HEK293 (cell line): ENCODE measurements at regions not wholly inside any gene's neighbourhood (a gene's known extent, or its start where the extent isn't known, plus 50 kb on each side); places are given as distances from the start of the nearest gene placed in this dataset.

ENCODE experiments used
- CTCF ChIA-PET: fragments of 350-600 bp; formaldehyde crosslinking; extraction: SDS; loops from one replicate; lab custom pipeline; 2021; ENCODE audit warnings: antibody characterized with exemption; lab: Yijun Ruan, JAX
- POLR2A ChIA-PET: fragments of 300-600 bp; formaldehyde crosslinking; extraction: SDS; loops from one replicate; lab custom pipeline; 2020; ENCODE audit warnings: antibody characterized with exemption, inconsistent platforms; lab: Yijun Ruan, JAX
- H3K27ac ChIP-seq: fragments of 200-500 bp; sonication (Bioruptor generic); 2 replicates; pipeline ENCODE4 v1.5.1; 2014; ENCODE audit warnings: low read depth, low read length, control low read depth, inconsistent platforms; ENCODE audit errors: extremely low read depth
- H3K36me3 ChIP-seq, 2 experiments: fragments of 200-500 bp in 1 of 2; sonication (Bioruptor generic) in 1 of 2; 1 replicate in 1 of 2; 2 replicates in 1 of 2; pipeline ENCODE4 v1.5.1; 2014 to 2017; ENCODE audit warnings: inconsistent platforms in 2 of 2, low read length in 2 of 2; ENCODE audit not compliant: control insufficient read depth in 2 of 2, insufficient read depth in 1 of 2
- H3K4me1 ChIP-seq: fragments of 200-500 bp; sonication (Bioruptor generic); 2 replicates; pipeline ENCODE4 v1.5.1; 2014; ENCODE audit warnings: mild to moderate bottlenecking, low read length, inconsistent platforms; ENCODE audit not compliant: control insufficient read depth, insufficient read depth
- H3K4me3 ChIP-seq: 2 replicates; pipeline ENCODE4 v1.5.1; 2011; ENCODE audit warnings: low read depth, mild to moderate bottlenecking, control low read depth, low read length, moderate library complexity
- H3K9me3 ChIP-seq: fragments of 200-500 bp; sonication (Bioruptor generic); 2 replicates; pipeline ENCODE4 v1.5.1; 2014; ENCODE audit warnings: low read depth, low read length, inconsistent platforms; ENCODE audit not compliant: control insufficient read depth, insufficient read depth
- KLF16 ChIP-seq: fragments of 450-650 bp; formaldehyde crosslinking; IDR thresholded peaks from 2 replicates; pipeline ENCODE4 v1.5.1; 2017; ENCODE audit warnings: missing biosample characterization, missing genetic modification characterization
- PATZ1 ChIP-seq: fragments of 450-650 bp; formaldehyde crosslinking; IDR thresholded peaks from 2 replicates; pipeline ENCODE4 v1.5.1; 2016; ENCODE audit warnings: missing biosample characterization, missing genetic modification characterization
- TCF7L2 ChIP-seq: IDR thresholded peaks from 2 replicates; pipeline ENCODE4 v1.6.1; 2011; ENCODE audit warnings: low read depth, mild to moderate bottlenecking, inconsistent platforms, low read length, moderate library complexity, borderline replicate concordance
- ZFP41 ChIP-seq: fragments of 450-650 bp; formaldehyde crosslinking; IDR thresholded peaks from 2 replicates; pipeline ENCODE4 v1.5.1; 2016; ENCODE audit warnings: missing biosample characterization, missing genetic modification characterization, borderline replicate concordance
- ZNF133 ChIP-seq: fragments of 450-650 bp; formaldehyde crosslinking; IDR thresholded peaks from 2 replicates; pipeline ENCODE4 v1.5.1; 2016; ENCODE audit warnings: missing biosample characterization, missing genetic modification characterization
- ZNF18 ChIP-seq: fragments of 450-650 bp; formaldehyde crosslinking; IDR thresholded peaks from 2 replicates; pipeline ENCODE4 v1.5.1; 2016; ENCODE audit warnings: missing biosample characterization, missing genetic modification characterization
- ZNF184 ChIP-seq: fragments of 450-650 bp; IDR thresholded peaks from 2 replicates; pipeline ENCODE4 v1.5.1; 2018; ENCODE audit warnings: missing biosample characterization, mild to moderate bottlenecking, missing genetic modification characterization
- ZNF274 ChIP-seq, 2 experiments: fragments of 200-500 bp in 1 of 2; fragments of 450-650 bp in 1 of 2; sonication (Bioruptor generic) in 1 of 2; formaldehyde crosslinking in 1 of 2; IDR thresholded peaks; 2 replicates each; pipeline versions ENCODE4 v1.5.1 to v1.6.1; 2014 to 2016; ENCODE audit warnings: borderline replicate concordance in 1 of 2, inconsistent platforms in 1 of 2, low read length in 1 of 2, missing biosample characterization in 1 of 2, missing genetic modification characterization in 1 of 2
- ZNF292 ChIP-seq: fragments of 450-650 bp; formaldehyde crosslinking; IDR thresholded peaks from 2 replicates; pipeline ENCODE4 v1.5.1; 2016; ENCODE audit warnings: low read depth, missing biosample characterization, missing genetic modification characterization, borderline replicate concordance
- ZNF561 ChIP-seq: fragments of 450-650 bp; IDR thresholded peaks from 2 replicates; pipeline ENCODE4 v1.5.1; 2018; ENCODE audit warnings: missing biosample characterization, missing genetic modification characterization, borderline replicate concordance
- ZNF600 ChIP-seq: fragments of 450-650 bp; formaldehyde crosslinking; IDR thresholded peaks from 2 replicates; pipeline ENCODE4 v1.5.1; 2016; ENCODE audit warnings: missing biosample characterization, missing genetic modification characterization
- ZNF621 ChIP-seq: fragments of 450-650 bp; formaldehyde crosslinking; IDR thresholded peaks from 2 replicates; pipeline ENCODE4 v1.5.1; 2017; ENCODE audit warnings: missing biosample characterization, missing genetic modification characterization
- ZNF658 ChIP-seq: fragments of 450-650 bp; formaldehyde crosslinking; IDR thresholded peaks from 2 replicates; pipeline ENCODE4; 2016; ENCODE audit warnings: missing biosample characterization, missing genetic modification characterization
- ZNF707 ChIP-seq: fragments of 450-650 bp; formaldehyde crosslinking; IDR thresholded peaks from 2 replicates; pipeline ENCODE4 v1.5.1; 2016; ENCODE audit warnings: missing biosample characterization, missing genetic modification characterization
- ZNF76 ChIP-seq: fragments of 450-650 bp; formaldehyde crosslinking; IDR thresholded peaks from 2 replicates; pipeline ENCODE4; 2016; ENCODE audit warnings: low read depth, missing biosample characterization, missing genetic modification characterization, borderline replicate concordance
- ZNF792 ChIP-seq: fragments of 450-650 bp; formaldehyde crosslinking; IDR thresholded peaks from 2 replicates; pipeline ENCODE4 v1.5.1; 2016; ENCODE audit warnings: missing biosample characterization, missing genetic modification characterization
- ZNF843 ChIP-seq: fragments of 450-650 bp; formaldehyde crosslinking; IDR thresholded peaks from 2 replicates; pipeline ENCODE4 v1.5.1; 2016; ENCODE audit warnings: missing biosample characterization, missing genetic modification characterization
- TF ChIP-seq, protein P1 (sequence below): fragments of 450-650 bp; IDR thresholded peaks from 2 replicates; pipeline ENCODE4 v1.5.1; 2018; ENCODE audit warnings: missing biosample characterization, missing genetic modification characterization
- TF ChIP-seq, protein P2 (sequence below): fragments of 450-650 bp; formaldehyde crosslinking; IDR thresholded peaks from 2 replicates; pipeline ENCODE4 v1.5.1; 2016; ENCODE audit warnings: missing biosample characterization, missing genetic modification characterization, borderline replicate concordance

DNA sequence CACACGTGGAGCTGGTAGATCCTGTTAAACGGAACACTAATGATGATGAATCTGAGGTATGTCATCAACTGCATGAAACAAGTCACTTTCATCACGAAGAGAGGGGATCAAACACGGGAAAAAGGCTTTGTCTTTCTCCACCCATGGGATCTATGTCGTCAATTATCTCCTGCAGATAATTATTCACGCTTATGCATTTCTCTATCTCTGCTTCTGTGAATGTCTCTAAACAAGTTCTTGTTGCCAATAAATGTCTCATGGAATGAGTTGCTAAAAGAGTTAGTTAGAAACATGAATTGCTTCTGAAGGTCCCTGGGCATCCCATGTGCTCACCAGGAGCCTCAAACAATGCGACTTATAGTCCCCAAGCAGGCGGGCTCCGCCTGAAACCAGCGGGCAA, 1228.2 kb upstream of the TMEM132C start (continued):
- TF ChIP-seq, protein P1, sequence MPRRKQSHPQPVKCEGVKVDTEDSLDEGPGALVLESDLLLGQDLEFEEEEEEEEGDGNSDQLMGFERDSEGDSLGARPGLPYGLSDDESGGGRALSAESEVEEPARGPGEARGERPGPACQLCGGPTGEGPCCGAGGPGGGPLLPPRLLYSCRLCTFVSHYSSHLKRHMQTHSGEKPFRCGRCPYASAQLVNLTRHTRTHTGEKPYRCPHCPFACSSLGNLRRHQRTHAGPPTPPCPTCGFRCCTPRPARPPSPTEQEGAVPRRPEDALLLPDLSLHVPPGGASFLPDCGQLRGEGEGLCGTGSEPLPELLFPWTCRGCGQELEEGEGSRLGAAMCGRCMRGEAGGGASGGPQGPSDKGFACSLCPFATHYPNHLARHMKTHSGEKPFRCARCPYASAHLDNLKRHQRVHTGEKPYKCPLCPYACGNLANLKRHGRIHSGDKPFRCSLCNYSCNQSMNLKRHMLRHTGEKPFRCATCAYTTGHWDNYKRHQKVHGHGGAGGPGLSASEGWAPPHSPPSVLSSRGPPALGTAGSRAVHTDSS (tag by site-specific recombination), result no peak
- TF ChIP-seq PATZ1 (tag by site-specific recombination) (no peak), ZNF184 (tag by site-specific recombination) (no peak)

DNA sequence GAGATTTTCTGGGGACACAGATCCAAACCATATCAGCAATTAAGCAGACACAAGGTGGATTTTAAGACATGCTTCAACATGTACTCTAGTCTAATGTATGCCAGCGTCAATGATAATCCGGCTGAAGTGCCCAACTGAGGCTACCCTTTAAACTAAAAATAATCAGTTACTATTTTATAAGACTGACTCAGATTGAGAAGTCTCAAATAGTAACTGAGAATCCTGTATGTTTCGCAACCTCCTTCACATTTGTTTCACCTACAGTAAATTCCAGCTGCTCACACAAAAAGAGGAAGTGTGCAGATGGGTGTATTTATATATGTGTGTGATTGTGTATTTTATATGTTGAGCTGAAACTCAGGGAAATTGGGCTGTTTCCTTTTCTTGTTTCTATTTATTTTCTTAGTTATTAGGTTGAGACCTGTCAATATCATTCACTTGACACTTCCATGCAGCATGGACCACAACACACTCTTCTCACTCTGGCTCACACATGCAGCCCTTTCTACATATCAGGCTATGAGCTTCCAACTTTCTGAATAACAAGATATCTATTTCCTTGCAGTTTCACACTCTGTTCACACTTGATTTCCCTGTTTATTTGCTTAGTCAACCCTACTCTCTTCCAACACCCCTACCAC, 1224.9 kb upstream of the TMEM132C start:
- no peaks in the 10 kb centered on the region for H3K4me1 ChIP-seq
- TF ChIP-seq ZNF274 (IDR thresholded peaks at IDR 0.05; ENCODE audit: low read length), result no peak
- no peak for TF ChIP-seq ZNF274 (tag by site-specific recombination; IDR thresholded peaks at IDR 0.05; ENCODE audit: borderline replicate concordance)
- no peak for TF ChIP-seq ZNF561 (tag by site-specific recombination)
- no peak for TF ChIP-seq KLF16
- no peak for TF ChIP-seq ZNF133
- no peak for TF ChIP-seq ZNF843 (tag by site-specific recombination)
- no peak for TF ChIP-seq ZNF658
- CTCF ChIA-PET, result no interaction called here
- POLR2A ChIA-PET, result no interaction called here
- no peaks in the 10 kb centered on the region for H3K36me3 ChIP-seq
- no peaks in the 10 kb centered on the region for H3K9me3 ChIP-seq
- no peak overlapping the region for H3K4me3 ChIP-seq
- H3K27ac ChIP-seq, result no peak overlapping the region

GRCh38 chr12:127043731-127044130, 1223.2 kb upstream of the TMEM132C start:
- Histone ChIP-seq H3K9me3 (no peaks in the 10 kb centered on the region), H3K4me3 (no peak overlapping the region), H3K27ac (no peak overlapping the region), H3K4me1 (no peaks in the 10 kb centered on the region), H3K36me3 (no peaks in the 10 kb centered on the region)
- POLR2A ChIA-PET, result no interaction called here
- CTCF ChIA-PET, result no interaction called here
- no peak for TF ChIP-seq TCF7L2
- TF ChIP-seq ZNF18 (tag by site-specific recombination), result no peak
- TF ChIP-seq ZNF621, result no peak
- TF ChIP-seq ZNF600 (tag by site-specific recombination), result no peak
- no peak for TF ChIP-seq ZNF292 (tag by site-specific recombination)

GRCh38 chr12:127044836-127045235, 1222.1 kb upstream of the TMEM132C start:
- no peaks in the 10 kb centered on the region for H3K4me1 ChIP-seq
- no peaks in the 10 kb centered on the region for H3K9me3 ChIP-seq
- no peaks in the 10 kb centered on the region for H3K36me3 ChIP-seq
- CTCF ChIA-PET, result no interaction called here
- no peak overlapping the region for H3K27ac ChIP-seq
- no peak overlapping the region for H3K4me3 ChIP-seq
- POLR2A ChIA-PET, result no interaction called here
- TF ChIP-seq, protein P2, sequence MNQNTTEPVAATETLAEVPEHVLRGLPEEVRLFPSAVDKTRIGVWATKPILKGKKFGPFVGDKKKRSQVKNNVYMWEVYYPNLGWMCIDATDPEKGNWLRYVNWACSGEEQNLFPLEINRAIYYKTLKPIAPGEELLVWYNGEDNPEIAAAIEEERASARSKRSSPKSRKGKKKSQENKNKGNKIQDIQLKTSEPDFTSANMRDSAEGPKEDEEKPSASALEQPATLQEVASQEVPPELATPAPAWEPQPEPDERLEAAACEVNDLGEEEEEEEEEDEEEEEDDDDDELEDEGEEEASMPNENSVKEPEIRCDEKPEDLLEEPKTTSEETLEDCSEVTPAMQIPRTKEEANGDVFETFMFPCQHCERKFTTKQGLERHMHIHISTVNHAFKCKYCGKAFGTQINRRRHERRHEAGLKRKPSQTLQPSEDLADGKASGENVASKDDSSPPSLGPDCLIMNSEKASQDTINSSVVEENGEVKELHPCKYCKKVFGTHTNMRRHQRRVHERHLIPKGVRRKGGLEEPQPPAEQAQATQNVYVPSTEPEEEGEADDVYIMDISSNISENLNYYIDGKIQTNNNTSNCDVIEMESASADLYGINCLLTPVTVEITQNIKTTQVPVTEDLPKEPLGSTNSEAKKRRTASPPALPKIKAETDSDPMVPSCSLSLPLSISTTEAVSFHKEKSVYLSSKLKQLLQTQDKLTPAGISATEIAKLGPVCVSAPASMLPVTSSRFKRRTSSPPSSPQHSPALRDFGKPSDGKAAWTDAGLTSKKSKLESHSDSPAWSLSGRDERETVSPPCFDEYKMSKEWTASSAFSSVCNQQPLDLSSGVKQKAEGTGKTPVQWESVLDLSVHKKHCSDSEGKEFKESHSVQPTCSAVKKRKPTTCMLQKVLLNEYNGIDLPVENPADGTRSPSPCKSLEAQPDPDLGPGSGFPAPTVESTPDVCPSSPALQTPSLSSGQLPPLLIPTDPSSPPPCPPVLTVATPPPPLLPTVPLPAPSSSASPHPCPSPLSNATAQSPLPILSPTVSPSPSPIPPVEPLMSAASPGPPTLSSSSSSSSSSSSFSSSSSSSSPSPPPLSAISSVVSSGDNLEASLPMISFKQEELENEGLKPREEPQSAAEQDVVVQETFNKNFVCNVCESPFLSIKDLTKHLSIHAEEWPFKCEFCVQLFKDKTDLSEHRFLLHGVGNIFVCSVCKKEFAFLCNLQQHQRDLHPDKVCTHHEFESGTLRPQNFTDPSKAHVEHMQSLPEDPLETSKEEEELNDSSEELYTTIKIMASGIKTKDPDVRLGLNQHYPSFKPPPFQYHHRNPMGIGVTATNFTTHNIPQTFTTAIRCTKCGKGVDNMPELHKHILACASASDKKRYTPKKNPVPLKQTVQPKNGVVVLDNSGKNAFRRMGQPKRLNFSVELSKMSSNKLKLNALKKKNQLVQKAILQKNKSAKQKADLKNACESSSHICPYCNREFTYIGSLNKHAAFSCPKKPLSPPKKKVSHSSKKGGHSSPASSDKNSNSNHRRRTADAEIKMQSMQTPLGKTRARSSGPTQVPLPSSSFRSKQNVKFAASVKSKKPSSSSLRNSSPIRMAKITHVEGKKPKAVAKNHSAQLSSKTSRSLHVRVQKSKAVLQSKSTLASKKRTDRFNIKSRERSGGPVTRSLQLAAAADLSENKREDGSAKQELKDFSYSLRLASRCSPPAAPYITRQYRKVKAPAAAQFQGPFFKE (tag by site-specific recombination), result no peak
- TF ChIP-seq ZFP41 (tag by site-specific recombination), result no peak
- TF ChIP-seq ZNF707 (tag by site-specific recombination), result no peak
- no peak for TF ChIP-seq ZNF76 (tag by site-specific recombination)
- no peak for TF ChIP-seq ZNF792 (tag by site-specific recombination)
